Fibroblast of lung (primary cell): ENCODE measurements at regions not wholly inside any gene's neighbourhood (a gene's known extent, or its start where the extent isn't known, plus 50 kb on each side); places are given as distances from the start of the nearest gene placed in this dataset.

Experiments
- CTCF ChIP-seq, 2 donors: IDR thresholded peaks in 1 of 2; conservative IDR thresholded peaks in 1 of 2; 1 replicate in 1 of 2; 2 replicates in 1 of 2; pipeline ENCODE4 v1.5.1; 2011 to 2012; ENCODE audit warnings: low read length in 2 of 2, control low read depth in 1 of 2, inconsistent platforms in 1 of 2, low read depth in 1 of 2, mild to moderate bottlenecking in 1 of 2
- EZH2 ChIP-seq: IDR thresholded peaks from 2 replicates; pipeline ENCODE4 v1.5.1; 2012; ENCODE audit warnings: low read length, control low read depth, mild to moderate bottlenecking; ENCODE audit errors: missing control alignments

DNA sequence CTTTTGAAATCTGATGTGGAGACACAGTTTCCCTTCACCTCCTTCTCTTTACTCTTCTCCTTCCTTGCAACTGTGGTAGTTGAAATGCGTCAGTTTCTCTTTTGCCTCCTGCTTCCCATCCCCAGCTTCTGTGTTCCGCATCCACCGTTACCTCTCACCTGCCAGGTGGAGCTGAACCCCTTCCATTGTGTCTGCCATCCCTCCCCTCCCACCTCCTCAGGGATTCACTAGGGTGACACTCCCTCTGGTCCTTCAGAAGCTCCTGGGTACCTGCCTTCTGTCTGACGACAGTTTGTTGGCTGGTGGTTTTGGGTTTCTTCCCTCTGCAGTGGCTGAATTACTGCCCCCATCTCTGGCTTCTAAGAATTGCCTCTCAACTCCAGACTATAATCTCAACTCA lies 132.1 kb downstream of the SLC24A2 start:
- TF ChIP-seq CTCF (conservative IDR thresholded peaks at IDR 0.05 in 1 of 2, IDR thresholded peaks at IDR 0.05 in 1 of 2; ENCODE audit: low read depth in 1 of 2, low read length in 2 of 2) (no peak), EZH2 (no peak)
